LNCAP (cell line): ENCODE measurements at regions not wholly inside any gene's neighbourhood (a gene's known extent, or its start where the extent isn't known, plus 50 kb on each side); places are given as distances from the start of the nearest gene placed in this dataset.

Source experiments
- CTCF ChIP-seq: fragments of 450-650 bp; IDR thresholded peaks from 2 replicates; pipeline ENCODE4 v1.5.1; 2017; ENCODE audit warnings: mild to moderate bottlenecking

DNA sequence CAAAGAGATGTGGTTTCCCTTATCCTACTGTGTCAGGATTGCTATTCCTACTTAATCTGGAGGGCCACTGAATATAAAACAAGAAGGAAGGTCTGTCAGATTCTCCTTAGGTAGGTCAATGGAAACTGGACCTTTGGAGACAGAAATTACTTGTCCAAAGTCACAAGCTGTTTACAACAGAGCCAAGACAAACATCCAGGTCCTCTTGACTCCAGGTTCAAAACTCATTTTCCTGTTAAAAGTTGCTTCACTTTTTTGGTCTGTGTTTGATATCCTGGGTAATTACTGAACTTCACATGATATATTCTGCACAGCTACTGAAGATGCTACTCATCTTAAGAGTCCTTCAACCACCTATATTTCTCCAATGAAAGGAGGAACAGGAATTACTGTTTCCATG lies 81.2 kb upstream of the ARHGAP32 start:
- no peak for TF ChIP-seq CTCF

GRCh38 chr11:129271030-129271429 lies 78.9 kb upstream of the ARHGAP32 start:
- TF ChIP-seq CTCF: no peak

GRCh38 chr11:129270446-129270845 lies 78.3 kb upstream of the ARHGAP32 start:
- no peak for TF ChIP-seq CTCF

DNA sequence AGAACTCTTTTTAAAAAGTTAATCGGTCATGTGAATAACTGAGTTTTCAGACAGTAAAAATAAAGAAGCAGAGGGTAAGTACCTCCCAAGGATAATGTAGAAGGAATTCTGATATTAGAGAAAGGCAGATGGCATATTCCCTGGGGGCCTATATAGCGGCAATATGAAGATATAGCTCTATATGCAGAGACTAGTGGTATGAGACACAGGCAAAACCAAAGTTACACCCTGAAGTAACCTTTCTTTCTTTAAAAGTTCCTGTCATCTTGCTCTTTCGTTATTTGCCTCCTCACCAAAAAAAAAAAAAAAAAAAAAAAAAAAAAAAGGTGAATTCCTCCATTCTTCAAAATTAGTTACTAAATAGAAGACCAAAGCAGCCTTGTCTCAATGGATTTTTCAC lies 76.2 kb upstream of the ARHGAP32 start:
- no peak for TF ChIP-seq CTCF

- no peak for TF ChIP-seq CTCF
These were observed 75.6 kb upstream of the ARHGAP32 start for GRCh38 chr11:129267716-129268115.

DNA sequence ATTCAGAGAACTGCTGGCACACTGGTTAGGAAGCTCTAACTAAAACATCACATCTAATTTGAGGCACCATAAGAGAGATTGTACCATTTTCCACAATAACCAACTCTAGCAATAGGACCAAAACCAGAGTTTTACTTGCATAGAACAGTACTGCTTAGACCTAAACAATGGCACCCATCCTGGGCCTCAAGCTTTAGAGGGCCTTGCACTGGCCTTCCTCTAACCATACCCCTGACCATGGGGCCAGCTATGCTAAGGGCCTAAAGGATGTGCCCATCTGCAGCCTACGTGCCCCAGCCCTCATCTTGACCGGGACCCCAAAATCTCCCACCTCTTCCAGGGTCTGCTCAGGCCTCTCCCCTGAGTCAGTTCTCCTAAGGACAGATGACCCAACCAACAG lies 74.4 kb upstream of the ARHGAP32 start:
- TF ChIP-seq CTCF: no peak

- no peak for TF ChIP-seq CTCF
These were observed 73.1 kb upstream of the ARHGAP32 start for GRCh38 chr11:129265125-129265788.

- no peak for TF ChIP-seq CTCF
These were observed 72.0 kb upstream of the ARHGAP32 start for GRCh38 chr11:129264114-129264513.
